Kidney glomerular epithelial cell (primary cell): ENCODE measurements at regions not wholly inside any gene's neighbourhood (a gene's known extent, or its start where the extent isn't known, plus 50 kb on each side); places are given as distances from the start of the nearest gene placed in this dataset.
A peak's percentile ranks its signal among the peaks of the same experiment; 100 is the strongest.
"Not testable (repeated sequence)": the region's sequence is repeated elsewhere in the genome, so short reads cannot be mapped to it uniquely, and the experiment has no call there.

Experiments
- DNase-seq: peaks from one replicate; lab custom pipeline; 2025; lab: John Stamatoyannopoulos, UW

DNA sequence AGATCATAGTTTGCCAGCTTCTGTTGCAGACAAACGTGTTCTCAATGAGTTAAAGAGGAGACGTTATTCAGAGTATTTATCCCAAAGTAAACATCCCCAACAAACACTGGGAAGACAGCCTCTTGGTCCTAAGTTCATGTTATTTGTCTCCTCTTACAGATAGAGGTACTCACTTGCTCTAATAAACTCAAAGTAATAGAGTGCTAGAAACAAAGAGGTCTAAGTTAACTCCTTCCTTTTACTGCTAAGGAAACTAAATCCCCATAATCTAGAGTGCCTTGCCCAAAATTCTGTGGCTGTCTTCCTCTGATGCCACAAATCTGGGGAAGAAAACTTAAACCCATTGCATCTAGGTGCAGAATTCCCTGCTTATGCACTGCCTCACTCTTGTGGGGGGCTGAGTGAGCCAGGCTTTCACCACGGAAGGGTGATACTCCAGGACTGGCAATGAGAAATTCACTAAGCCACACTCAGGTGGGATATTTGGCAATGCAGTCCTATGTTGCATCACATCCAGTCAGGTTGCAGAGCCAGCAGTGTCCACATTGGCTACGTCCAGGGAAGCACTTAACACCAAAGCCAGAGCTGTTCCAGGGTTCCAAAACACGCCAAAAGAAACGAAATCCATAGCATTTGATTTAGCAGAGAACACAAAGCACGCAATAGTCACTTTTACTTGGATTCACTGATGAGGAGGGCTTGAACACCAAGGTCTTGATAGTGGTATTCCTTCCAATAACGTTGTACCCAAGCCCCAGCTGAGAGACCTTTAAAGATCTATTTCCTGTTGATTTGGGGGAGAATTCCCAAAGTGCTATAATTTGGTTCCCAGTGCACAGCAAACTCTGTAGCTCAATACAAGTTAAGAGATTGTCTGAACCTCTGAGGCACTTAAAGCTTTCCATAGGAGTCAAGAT lies 81.0 kb upstream of the FOXQ1 start:
- DNase-seq, result no peak

- no peak for DNase-seq
Measured at GRCh38 chr6:1230281-1230680, 81.6 kb upstream of the FOXQ1 start.

DNA sequence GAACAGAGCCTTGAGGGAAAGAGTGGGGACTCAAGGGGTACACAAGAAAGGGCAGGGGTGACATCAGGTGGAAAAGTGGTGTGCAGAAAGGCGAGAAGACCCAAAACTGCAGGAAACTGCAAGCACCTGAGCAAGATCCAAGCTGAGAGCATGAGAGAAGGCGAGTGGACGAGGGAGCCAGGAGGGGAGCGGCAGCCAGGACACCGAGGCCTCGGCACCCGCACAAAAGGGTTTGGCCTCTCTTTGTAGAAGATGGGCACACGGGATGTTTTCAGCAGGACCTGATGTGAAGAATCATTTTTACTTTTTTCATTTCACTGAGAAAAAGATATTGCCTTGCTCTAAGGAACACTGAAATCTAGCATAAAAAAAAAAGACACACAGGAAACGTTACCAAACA lies 82.1 kb upstream of the FOXQ1 start:
- DNase-seq, result no peak

DNA sequence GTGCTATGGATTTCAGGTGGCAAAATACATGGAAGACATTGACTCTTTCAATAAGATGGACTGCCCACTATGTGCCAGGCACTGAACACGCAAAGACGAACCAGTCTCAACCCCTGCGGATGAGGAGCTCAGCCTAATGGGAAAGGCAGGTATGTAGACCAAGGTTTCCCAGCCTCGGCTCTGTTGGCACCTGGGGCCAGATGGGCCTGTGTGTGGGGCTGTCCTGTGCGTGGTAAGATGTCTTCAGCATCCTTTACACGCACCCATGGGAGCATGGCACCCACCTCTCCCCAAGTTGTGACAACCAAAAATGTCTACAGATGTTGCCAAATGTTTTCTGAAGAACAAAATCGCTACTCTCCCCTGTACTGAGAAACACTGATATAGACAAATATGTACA lies 82.6 kb upstream of the FOXQ1 start:
- DNase-seq, result no peak

- peak; percentile 64 for DNase-seq
Measured at GRCh38 chr6:1228754-1229191, 83.1 kb upstream of the FOXQ1 start.

GRCh38 chr6:1227935-1228753 lies 83.8 kb upstream of the FOXQ1 start:
- no peak for DNase-seq

DNA sequence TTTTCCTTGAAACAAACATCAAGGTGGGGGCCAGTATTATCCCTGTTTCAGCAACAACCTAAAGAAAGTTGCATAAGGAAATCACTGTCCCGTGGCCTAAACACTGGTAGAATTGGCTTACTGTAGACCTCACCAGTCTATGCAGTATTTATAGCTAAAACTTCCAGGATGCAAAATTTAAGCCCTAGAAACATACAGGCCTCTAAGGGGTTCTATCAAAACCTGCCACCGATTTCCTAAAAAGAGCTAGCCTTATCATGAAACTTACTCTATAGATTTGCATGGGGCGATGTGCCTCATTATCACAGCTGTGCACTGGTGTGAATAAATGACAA lies 84.3 kb upstream of the FOXQ1 start:
- DNase-seq, result no peak

DNA sequence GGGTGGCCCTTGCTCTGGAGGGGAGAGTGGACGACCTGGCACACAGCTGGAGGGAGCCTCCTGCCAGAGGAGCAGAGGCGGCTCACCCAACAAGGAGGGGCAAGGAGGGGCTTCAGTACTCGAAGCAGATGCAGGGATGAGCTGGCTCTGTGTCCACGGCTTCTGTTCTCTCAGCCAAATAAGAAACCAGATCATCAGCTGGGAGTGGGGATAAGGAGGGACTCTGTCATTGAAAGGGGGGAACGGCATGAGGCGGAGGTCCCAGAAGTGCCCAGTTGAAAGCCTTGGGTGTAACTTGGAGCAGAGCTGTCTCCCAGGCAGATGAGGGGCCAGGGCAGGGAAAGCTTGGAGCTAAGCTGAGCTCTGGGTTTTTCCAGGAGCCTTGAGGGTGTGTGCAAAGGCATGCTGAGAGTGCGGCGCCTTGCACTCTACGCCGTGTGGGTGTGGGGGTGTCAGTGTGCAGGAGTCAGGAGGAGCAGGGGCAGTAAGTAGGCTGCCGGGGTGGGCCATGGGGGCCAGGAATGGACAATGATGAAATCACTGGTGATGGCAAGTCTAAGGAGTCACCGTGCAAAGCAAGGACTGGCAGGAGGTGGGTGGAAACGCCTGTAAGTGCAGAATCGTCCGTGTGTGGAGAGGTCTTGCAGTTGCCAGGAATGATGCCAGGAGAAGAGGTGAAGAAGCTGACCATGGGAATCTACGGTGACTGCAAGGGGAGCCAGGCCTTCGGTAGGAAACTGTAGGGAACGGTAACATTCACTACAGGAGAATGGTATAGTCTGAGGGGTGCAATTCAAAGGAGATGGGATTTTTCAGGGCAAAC lies 85.4 kb upstream of the FOXQ1 start:
- peak; percentile 6 for DNase-seq

DNA sequence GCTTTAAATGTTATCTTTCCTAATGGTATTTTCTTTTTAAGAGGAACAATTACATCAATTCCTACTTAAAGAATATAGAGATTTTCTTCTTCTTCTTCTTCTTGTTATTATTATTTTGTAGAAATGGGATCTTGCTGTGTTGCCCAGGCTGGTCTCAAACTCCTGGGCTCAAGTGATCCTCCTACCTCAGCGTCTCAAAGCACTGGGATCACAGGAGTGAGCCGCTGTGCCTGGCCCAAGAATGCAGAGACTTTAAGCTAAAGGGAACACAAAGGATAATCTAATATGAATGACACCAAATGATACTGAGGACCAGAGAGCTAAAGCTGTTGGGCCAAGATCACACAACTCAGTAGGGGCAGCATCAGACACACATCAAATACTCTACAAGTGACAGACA lies 87.4 kb upstream of the FOXQ1 start:
- no peak for DNase-seq

DNA sequence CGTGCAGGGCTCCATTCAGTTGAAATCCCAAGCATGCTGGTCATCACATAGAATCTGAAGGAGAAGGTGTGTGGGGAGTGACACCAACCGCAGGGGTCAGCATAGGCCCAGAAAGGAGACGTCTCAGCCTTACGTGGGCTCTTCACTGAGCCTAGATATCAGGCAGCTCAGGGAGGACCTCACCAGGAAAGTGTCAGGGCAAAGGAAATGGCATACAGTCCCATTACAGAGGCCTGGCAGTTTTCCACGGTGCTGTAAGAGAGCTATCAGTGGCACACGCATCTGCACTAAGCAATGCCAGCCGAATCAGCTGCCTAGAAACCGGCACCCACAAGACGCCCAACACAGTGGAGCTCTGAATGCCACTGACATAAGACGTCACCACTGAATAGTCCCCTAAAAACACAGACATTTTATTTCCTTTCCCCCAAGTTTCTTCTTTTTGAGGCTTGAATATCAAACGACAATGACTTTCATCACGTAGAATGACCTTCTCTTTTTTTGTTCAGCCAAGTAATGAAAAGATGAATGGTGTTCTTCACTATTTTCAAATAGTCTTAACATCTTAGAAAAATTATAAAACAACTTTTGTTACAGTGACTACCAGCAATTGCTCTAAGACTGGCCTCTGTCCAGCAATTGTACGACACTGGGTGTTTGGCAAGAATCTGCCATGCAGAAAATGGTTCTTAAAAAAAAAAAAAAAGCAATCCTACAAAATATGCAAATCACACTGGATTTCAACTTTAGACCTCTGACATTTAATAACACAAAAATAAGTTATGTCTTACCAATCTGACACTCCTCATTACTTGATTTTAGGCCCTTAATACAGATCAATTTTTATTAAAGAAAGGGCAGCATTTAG lies 88.9 kb upstream of the FOXQ1 start:
- DNase-seq, result no peak

- DNase-seq, result no peak
Measured at GRCh38 chr6:1217396-1217795, 94.5 kb upstream of the FOXQ1 start.

- no peak for DNase-seq
Measured at GRCh38 chr6:1216488-1216974, 95.4 kb upstream of the FOXQ1 start.

DNA sequence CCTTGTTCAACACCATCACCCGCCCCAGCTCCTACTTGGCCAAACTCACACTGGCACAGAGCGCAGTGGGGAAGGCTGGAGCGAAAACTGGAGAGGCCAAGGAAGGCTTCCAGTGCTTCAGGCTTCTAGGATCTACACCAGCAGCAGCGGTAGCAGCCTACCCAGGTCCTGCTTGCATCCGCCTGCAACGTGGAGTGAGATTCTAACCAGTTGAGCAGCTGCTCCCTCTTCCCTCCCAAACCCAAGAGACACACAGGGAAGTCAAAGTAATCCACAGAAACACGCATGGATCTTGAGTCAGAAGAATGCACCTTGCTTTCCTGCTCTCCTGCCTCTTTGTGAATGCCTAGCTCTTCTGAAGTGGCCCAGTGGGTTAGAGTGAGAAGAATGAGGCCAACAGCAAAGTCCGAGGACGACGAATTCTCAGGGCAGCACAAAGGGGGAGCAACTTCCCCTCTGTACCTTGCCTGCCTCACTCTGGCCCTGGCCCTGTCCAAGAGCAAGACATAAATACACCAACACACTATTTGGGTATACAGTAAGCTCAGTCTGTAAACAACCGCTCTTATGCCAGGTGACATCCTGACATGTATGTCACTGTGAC lies 95.9 kb upstream of the FOXQ1 start:
- DNase-seq, result no peak

DNA sequence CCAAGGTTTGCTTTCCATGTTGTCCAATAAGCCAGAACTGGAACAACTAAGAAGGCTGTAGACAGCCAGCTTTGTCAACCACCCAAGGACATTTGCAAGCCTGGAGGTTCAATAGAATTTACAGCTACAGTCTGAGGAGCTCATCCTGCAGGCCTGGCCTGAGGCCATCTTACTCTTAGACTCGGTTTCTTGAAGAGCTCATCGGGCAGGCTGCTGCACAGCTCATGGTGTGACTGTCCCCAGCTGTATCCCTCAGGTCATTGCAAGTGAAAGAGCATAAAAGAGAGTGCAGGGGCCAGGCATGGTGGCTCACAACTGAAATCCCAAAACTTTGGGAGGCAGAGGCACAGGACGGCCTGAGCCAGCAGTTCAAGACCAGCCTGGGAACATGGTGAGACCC lies 96.9 kb upstream of the FOXQ1 start:
- DNase-seq, result no peak

GRCh38 chr6:1212919-1213318 lies 99.0 kb upstream of the FOXQ1 start:
- no peak for DNase-seq

DNA sequence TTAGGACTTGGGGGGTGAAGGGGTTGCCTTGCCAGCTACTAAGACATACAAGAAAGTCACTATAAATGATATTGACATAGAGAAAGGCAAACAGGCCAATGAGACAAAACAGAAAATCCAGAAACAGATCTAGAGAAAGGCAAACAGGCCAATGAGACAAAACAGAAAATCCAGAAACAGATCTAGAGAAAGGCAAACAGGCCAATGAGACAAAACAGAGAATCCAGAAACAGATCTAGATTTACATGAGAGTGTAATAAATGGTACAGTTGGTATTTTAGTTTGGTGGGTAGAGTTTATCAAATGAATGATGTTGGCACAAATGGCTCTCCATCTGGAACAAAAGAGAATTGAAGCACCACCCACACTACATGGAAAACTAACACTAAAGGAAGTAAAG lies 99.8 kb upstream of the FOXQ1 start:
- DNase-seq, result not testable (repeated sequence)

DNA sequence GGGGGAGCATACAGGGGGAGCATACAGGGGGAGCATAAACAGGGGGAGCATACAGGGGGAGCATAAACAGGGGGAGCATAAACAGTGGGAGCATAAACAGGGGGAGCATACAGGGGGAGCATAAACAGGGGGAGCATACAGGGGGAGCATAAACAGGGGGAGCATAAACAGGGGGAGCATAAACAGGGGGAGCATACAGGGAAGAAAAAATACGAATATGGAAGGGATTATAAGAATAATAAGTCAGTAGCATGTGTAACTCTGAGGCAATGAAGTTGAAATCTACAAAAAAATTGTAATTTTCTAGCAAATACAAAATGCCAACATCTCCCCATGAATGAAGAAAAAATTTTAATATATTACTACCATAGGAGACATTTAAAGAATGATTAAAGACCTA lies 101.3 kb upstream of the FOXQ1 start:
- DNase-seq, result not testable (repeated sequence)

GRCh38 chr6:1208876-1209275 lies 103.0 kb upstream of the FOXQ1 start:
- DNase-seq, result peak; percentile 51

- DNase-seq, result no peak
Measured at GRCh38 chr6:1203546-1203945, 108.4 kb upstream of the FOXQ1 start.

DNA sequence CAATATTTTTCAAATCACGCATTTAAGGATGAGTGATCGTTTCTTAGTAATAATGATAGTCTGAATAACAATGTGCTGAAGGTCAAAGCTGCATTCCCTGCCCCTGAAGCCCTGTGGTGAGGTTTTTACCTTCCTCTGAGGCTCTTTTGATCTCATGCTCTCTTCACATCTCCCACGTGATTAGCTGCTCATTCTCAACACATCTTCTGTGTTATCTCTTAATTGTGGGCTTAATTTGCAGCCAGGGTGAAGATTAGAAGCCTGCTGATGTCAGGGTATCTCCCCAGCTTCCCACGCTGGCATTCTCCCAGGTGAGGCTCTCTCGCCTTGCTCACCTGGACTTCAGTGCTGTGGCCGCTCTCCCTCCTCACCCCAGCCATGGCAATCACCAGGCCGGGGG lies 109.7 kb upstream of the FOXQ1 start:
- no peak for DNase-seq
